Endodermal cell (in vitro differentiated cells): ENCODE measurements at regions not wholly inside any gene's neighbourhood (a gene's known extent, or its start where the extent isn't known, plus 50 kb on each side); places are given as distances from the start of the nearest gene placed in this dataset.

Source experiments
- DNase-seq: peaks from one replicate; pipeline ENCODE4 v3.0.0-alpha.2; 2017
- H3K27ac ChIP-seq: 2 replicates; pipeline ENCODE4 v1.5.1; 2013; ENCODE audit warnings: mild to moderate bottlenecking, low read depth, low read length, moderate library complexity
- H3K27me3 ChIP-seq: 2 replicates; pipeline ENCODE4 v1.6.1; 2013; ENCODE audit warnings: mild to moderate bottlenecking, low read length, moderate library complexity; ENCODE audit not compliant: insufficient read depth, control insufficient read depth, poor library complexity, severe bottlenecking
- H3K36me3 ChIP-seq: 2 replicates; pipeline ENCODE4 v1.7.0; 2013; ENCODE audit warnings: mild to moderate bottlenecking, low read length, moderate library complexity; ENCODE audit not compliant: control insufficient read depth, insufficient read depth
- H3K4me1 ChIP-seq: one replicate; pipeline ENCODE4 v1.7.0; 2013; ENCODE audit warnings: low read length; ENCODE audit not compliant: control insufficient read depth, insufficient read depth
- H3K4me3 ChIP-seq: 2 replicates; pipeline ENCODE4 v1.5.1; 2013; ENCODE audit warnings: mild to moderate bottlenecking, low read length, moderate library complexity
- H3K9ac ChIP-seq: 2 replicates; pipeline ENCODE4 v1.6.1; 2013; ENCODE audit warnings: mild to moderate bottlenecking, low read length, moderate library complexity; ENCODE audit not compliant: poor library complexity, severe bottlenecking; ENCODE audit errors: extremely low read depth
- H3K9me3 ChIP-seq: 2 replicates; pipeline ENCODE4 v1.6.1; 2013; ENCODE audit warnings: mild to moderate bottlenecking, low read length, moderate library complexity; ENCODE audit not compliant: control insufficient read depth
- H3K27ac Mint-ChIP-seq: 2 replicates; pipeline ENCODE4 v1.8.0; 2020; ENCODE audit warnings: mixed read lengths
- H3K27me3 Mint-ChIP-seq: 2 replicates; pipeline ENCODE4 v1.8.0; 2021; ENCODE audit warnings: mild to moderate bottlenecking, mixed read lengths; ENCODE audit not compliant: insufficient read depth
- H3K36me3 Mint-ChIP-seq: 2 replicates; pipeline ENCODE4 v1.8.0; 2020; ENCODE audit warnings: low read depth, mixed read lengths
- H3K4me1 Mint-ChIP-seq: 2 replicates; pipeline ENCODE4 v1.8.0; 2020; ENCODE audit warnings: mixed read lengths
- H3K4me3 Mint-ChIP-seq: 2 replicates; pipeline ENCODE4 v1.8.0; 2020; ENCODE audit warnings: mild to moderate bottlenecking, moderate library complexity, mixed read lengths
- H3K9me3 Mint-ChIP-seq: 2 replicates; pipeline ENCODE4 v1.8.0; 2020; ENCODE audit warnings: mild to moderate bottlenecking, mixed read lengths
- CTCF ChIP-seq: fragments of 200-600 bp; sonication (generic); conservative IDR thresholded peaks from 2 replicates; pipeline ENCODE4 v1.5.0; 2021; ENCODE audit warnings: antibody characterized with exemption, mild to moderate bottlenecking
- WGBS, 2 experiments: methylation state at CpG; one replicate each; pipeline versions ENCODE4 v1.1.5 to v1.1.7; 2013; ENCODE audit warnings: missing lambda C conversion rate in 2 of 2, mixed read lengths in 1 of 2; ENCODE audit not compliant: insufficient coverage in 1 of 2, insufficient read length in 1 of 2; 5-methylcytosine and 5-hydroxymethylcytosine counted together

GRCh38 chr2:156982615-156983014, 274.9 kb upstream of the GALNT5 start:
- DNase-seq, result no peak
- no peaks in the 10 kb centered on the region for H3K27me3 ChIP-seq
- no peaks in the 10 kb centered on the region for H3K36me3 Mint-ChIP-seq
- no peaks in the 10 kb centered on the region for H3K9me3 ChIP-seq
- H3K9me3 Mint-ChIP-seq, result no peaks in the 10 kb centered on the region
- no peak overlapping the region for H3K4me3 ChIP-seq
- no peak overlapping the region for H3K27ac Mint-ChIP-seq
- no peak overlapping the region for H3K4me3 Mint-ChIP-seq
- 92% methylated on average over 2 of the region's 2 CpGs; no CpG with 5 or more reads in 1 of the 2 experiments for WGBS, 2 experiments
- TF ChIP-seq CTCF, result no peak
- H3K4me1 Mint-ChIP-seq, result peaks cover 10% of the 10 kb centered on the region
- no peak overlapping the region for H3K27ac ChIP-seq
- H3K36me3 ChIP-seq, result no peaks in the 10 kb centered on the region
- no peaks in the 10 kb centered on the region for H3K27me3 Mint-ChIP-seq
- no peaks in the 10 kb centered on the region for H3K4me1 ChIP-seq
- H3K9ac ChIP-seq, result no peak overlapping the region

GRCh38 chr2:156986339-156986988, 271.0 kb upstream of the GALNT5 start:
- no peak overlapping the region for H3K4me3 Mint-ChIP-seq
- peak; percentile 67 for DNase-seq
- WGBS, 2 experiments, result 79 to 83% methylated on average over 3 to 4 of the region's 4 CpGs

GRCh38 chr2:156999661-157000060, 257.8 kb upstream of the GALNT5 start:
- Mint-ChIP-seq H3K4me3 (no peak overlapping the region), H3K4me1 (peaks cover 1% of the 10 kb centered on the region), H3K27me3 (no peaks in the 10 kb centered on the region), H3K36me3 (no peaks in the 10 kb centered on the region), H3K9me3 (no peaks in the 10 kb centered on the region), H3K27ac (no peak overlapping the region)
- no peak overlapping the region for H3K4me3 ChIP-seq
- H3K4me1 ChIP-seq, result no peaks in the 10 kb centered on the region
- no peak for TF ChIP-seq CTCF
- no peak for DNase-seq
- WGBS, 2 experiments, result 92 to 93% methylated on average over 2 to 4 of the region's 4 CpGs
- no peaks in the 10 kb centered on the region for H3K36me3 ChIP-seq
- no peaks in the 10 kb centered on the region for H3K9me3 ChIP-seq
- no peaks in the 10 kb centered on the region for H3K27me3 ChIP-seq
- no peak overlapping the region for H3K9ac ChIP-seq
- no peak overlapping the region for H3K27ac ChIP-seq

More at GRCh38 chr2:156986339-156986988, 271.0 kb upstream of the GALNT5 start:
- TF ChIP-seq CTCF, result peak; percentile 53
- no peaks in the 10 kb centered on the region for H3K27me3 ChIP-seq
- peaks cover 6% of the 10 kb centered on the region for H3K4me1 Mint-ChIP-seq
- H3K27ac Mint-ChIP-seq, result no peak overlapping the region
- H3K27me3 Mint-ChIP-seq, result no peaks in the 10 kb centered on the region
- no peak overlapping the region for H3K27ac ChIP-seq
- no peaks in the 10 kb centered on the region for H3K9me3 ChIP-seq
- no peaks in the 10 kb centered on the region for H3K9me3 Mint-ChIP-seq
- no peaks in the 10 kb centered on the region for H3K36me3 ChIP-seq
- no peak overlapping the region for H3K9ac ChIP-seq
- no peak overlapping the region for H3K4me3 ChIP-seq
- H3K4me1 ChIP-seq, result no peaks in the 10 kb centered on the region
- no peaks in the 10 kb centered on the region for H3K36me3 Mint-ChIP-seq
